Fibroblast of skin of scalp (primary cell): ENCODE measurements at regions not wholly inside any gene's neighbourhood (a gene's known extent, or its start where the extent isn't known, plus 50 kb on each side); places are given as distances from the start of the nearest gene placed in this dataset.
A peak's percentile ranks its signal among the peaks of the same experiment; 100 is the strongest.
"Not testable (repeated sequence)": the region's sequence is repeated elsewhere in the genome, so short reads cannot be mapped to it uniquely, and the experiment has no call there.

Source experiments
- DNase-seq: peaks from one replicate; pipeline ENCODE4 v3.0.0-alpha.2; 2013

GRCh38 chr14:85934886-85935254 is 404.9 kb downstream of the FLRT2 start:
- peak; percentile 50 for DNase-seq

DNA sequence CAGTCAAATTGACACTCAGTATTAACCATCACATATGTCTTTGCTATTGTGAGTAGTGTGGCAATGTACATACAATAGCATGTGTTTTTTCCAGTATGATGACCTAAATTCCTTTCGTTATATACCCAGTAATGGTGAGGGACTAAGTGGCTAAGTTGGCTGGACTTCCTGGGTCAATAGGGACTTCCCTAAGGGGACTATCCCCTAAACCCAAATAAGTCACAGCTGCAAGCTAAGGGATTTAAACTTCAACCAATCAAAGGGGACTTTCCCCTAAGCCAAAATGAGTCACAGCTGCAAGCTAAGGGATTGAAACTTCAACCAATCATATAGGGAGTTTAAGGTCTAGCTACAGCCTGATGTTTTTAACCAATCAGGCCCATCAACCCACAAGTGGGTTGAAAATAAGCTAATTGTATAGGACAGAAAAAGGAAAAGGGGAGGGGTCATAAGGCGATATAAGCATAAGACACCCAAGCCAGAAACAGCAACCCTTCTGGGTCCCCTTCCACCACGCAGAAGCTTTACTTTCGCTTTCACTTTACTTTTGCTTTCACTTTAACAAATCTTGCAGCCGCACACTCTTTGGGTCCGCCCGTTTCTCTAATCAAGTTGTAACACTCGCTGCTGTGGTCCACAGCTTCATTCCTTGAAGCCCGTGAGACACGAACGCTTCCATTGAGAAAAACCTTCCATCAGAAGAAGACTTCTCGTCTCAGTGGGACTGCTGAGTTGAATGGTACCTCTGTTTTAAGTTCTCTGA is 404.4 kb downstream of the FLRT2 start:
- peak; percentile 63 for DNase-seq

- DNase-seq, result no peak
Observed at GRCh38 chr14:85921241-85921640, 391.3 kb downstream of the FLRT2 start.

DNA sequence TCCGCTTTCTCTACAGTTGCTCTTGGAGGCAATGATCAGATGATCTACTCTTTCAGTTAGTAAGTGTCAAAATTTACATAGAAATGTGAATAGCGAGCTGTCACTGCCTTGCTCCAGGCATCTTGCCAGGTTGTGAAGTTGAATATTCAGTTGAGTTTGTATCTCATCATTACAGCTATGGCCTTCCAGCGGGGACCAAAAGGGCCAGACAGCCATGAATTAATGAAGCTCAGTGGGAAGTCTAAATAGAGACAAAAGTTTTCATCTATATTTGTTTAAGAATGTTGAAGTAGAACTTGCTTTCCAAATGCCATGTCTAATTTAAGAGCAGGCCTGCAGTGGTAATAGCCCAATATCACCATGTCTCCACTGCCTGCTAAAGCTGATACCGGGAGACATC is 387.8 kb downstream of the FLRT2 start:
- no peak for DNase-seq

- peak; percentile 49 for DNase-seq
Observed at GRCh38 chr14:85915711-85916110, 385.8 kb downstream of the FLRT2 start.

GRCh38 chr14:85912141-85912540 is 382.2 kb downstream of the FLRT2 start:
- no peak for DNase-seq

DNA sequence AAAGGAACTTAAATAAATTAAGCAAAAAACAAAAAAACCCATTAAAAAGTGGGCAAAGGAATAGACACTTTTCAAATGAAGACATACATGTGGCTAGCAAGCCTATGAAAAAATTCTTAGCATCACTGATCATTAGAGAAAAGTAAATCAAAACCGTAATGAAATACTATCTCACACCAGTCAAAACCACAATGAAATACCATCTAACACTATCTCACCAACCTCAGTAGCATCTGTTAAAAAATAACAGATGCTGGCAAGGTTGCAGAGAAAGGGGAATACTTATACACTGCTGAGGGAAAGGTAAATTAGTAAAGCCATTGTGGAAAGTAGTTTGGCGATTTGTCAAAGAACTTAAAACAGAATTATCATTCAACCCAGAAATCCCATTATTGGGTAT is 381.1 kb downstream of the FLRT2 start:
- no peak for DNase-seq

GRCh38 chr14:85909581-85909980 is 379.6 kb downstream of the FLRT2 start:
- peak; percentile 31 for DNase-seq

DNA sequence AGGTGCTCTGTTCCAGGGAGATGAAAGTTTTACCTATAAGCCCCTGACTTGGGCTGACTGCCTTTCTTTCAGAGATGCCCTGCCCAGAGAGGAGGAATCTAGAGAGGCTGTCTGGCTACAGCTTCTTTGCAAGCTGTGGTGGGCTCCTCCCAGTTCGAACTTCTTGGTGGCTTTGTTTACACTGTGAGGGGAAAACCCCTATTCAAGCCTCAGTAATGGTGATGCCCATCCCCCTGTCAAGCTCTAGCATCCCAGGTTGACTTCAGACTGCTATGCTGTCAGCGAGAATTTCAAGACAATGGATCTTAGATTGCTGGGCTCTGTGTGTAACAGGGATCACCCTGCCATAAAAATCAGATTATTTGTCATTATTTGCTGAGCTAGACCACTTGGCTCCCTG is 377.6 kb downstream of the FLRT2 start:
- no peak for DNase-seq

DNA sequence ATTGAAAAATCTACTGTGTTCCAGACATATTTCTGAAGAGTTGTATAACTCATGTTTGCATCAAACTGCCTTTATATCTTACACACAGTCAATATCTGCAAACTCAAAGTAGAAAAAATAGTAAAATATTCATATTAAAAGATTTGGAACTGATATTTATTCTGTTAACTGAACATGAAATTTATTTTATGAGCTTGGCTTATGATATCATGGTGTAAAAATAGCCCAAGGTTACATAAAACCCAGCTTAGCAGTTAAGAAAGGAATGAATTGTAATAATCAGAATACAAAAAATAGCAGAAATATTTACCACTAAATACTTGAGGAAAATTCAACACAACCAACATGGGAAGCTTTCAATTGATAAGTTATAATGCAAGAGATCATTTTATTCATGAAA is 367.9 kb downstream of the FLRT2 start:
- DNase-seq, result no peak

- no peak for DNase-seq
Observed at GRCh38 chr14:85895603-85896002, 365.7 kb downstream of the FLRT2 start.

DNA sequence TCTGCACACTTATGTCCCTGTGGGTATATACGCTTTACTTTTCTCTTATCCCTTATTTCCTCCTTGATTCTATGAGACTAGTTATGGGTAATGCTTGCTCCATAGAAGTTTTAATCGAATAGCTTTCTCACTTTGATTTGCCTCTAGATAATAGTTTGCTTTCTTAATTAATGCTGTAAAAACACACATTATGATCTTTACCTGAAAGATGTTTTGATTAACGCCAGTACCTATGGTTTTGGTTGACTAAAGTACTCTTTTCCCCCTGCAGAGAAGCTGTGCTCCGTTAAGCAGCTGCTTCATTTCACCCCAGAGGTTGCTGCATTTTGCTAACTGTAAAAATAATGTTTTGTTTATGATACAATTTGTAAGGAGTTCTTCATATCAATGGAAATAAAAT is 362.3 kb downstream of the FLRT2 start:
- DNase-seq, result no peak

DNA sequence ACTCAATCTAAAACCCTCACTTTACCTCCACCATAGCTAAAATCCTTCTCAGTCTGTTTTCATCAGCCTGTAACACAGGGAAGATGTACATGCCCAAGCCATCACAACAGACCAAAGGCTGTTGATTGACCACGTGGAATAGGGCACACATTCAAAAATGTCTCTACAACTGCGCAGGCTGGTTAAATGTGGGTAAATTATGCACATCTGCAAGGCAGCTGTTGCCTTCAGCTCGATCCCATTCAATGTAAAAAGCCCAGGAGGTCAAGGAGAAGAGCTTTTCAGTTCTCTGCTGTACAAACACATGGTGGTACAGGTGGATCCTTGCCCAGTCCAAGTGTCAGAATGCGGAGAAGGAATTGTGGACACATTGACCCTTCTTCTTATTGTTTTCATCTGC is 354.0 kb downstream of the FLRT2 start:
- no peak for DNase-seq

DNA sequence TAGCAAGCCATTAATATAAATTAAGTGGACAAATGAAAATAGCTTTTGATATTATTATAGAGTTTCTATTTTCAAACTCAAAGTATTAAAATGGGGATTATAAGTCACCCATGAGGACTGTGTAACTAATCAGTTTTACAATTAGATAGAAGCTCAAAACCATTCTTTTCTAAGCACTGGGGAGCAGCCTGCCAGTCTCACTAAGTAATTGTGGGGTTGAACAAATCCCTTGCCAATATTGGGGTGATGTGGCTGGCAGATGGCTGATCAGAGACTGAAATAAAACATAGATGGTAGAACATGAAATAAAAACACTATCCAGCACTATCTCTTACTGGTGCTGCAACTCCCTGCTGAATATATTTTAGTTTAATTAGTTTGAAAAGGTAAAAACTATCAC is 353.2 kb downstream of the FLRT2 start:
- DNase-seq, result no peak

DNA sequence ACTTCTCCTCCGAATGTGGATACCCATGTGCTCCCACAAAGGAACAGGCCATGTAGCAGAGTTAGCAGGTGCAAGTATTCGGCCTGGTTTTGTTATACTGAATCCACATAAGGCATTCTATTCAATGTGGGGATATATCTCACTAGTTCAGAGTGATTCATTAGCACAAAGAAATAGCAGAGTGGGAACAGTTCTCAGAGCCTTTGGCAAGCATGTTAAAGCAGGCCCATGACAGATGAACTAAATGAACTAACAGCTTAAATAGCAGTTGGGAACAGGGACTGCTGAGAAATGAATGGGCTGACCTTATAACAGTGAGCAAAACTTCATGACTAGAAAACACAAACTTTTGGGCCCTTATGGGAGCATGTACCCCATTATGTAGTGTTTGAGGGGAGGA is 352.0 kb downstream of the FLRT2 start:
- no peak for DNase-seq

- DNase-seq, result no peak
Observed at GRCh38 chr14:85878874-85879273, 348.9 kb downstream of the FLRT2 start.

DNA sequence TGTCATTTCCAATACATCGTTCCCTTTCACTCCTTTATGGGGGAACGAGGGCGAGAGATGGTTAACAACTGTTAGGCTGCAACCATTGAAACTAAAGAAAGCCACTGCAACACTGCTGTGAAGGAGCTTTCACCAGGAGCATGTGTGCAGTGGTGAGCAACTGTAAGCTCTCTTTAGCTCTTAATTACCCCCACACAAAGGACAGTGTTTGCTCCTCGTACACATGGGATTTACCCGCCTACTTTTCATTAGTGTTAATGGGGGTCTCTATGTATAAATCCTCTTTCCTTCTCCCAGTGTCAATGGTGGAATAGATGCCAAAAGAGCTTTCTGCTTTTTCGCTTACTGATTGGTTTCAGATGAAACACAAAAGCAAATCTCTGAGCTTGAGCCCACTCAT is 343.1 kb downstream of the FLRT2 start:
- DNase-seq, result no peak

- DNase-seq, result no peak
Observed at GRCh38 chr14:85867450-85867849, 337.5 kb downstream of the FLRT2 start.

DNA sequence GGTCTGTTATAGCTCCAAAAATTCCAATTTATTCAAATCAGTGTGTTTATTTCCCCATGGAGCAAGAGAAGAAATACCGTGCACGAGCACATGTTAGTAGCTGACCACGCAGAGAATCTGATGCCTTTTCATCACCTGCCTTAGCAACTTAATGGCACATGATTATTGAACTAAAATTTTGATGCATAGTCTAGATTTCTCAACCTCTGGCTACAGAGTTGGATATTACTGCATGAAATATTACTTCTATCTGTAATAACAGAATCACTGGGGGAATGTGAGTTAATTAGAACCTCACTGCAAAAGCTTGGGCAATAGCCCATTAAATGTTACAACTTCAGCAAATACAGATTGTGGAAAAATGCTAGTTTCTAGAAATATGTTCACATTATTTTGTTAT is 335.8 kb downstream of the FLRT2 start:
- DNase-seq, result no peak

DNA sequence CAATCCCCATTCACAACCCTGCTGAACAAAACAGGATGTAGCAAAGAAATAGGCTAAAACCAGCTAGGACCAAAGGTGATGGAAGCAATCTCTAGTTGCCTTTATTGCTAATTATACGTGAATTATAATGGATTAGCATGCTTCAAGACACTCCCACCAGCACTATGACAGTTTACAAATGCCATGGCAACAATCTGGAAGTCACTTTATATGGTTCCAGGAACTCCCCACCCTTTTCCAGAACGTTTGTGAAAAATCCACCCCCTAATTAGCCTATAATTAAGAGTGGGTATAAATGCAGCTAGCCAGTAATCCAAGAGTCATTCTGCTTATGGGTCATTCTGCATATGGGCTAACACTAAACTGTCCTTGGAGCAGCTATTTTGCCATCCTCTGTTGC is 328.7 kb downstream of the FLRT2 start:
- DNase-seq, result no peak

GRCh38 chr14:85856430-85856829 is 326.5 kb downstream of the FLRT2 start:
- no peak for DNase-seq

DNA sequence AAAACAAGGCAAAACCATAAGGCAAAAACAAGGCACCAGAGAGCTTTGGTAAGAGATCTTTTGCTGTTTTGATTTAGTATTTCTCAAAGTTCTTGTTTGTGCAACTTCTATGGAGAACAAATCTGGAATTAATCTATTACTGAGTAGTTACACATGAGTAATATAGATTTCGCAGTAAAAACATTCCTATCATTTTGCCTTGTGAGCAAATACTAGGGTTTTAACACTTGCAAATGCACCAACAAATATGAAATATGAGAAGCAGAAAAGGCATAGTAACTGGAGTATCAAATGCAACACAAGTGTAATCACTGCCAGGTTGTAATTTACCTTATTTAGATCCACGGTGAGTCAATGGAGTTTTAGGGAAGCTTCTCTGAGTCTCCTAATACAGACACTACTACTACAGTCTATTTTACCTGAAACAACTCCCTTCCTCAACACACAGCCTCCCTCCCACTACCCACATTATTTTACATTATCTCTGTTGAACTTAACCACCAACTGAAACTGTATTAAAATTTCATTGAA is 324.1 kb downstream of the FLRT2 start:
- DNase-seq, result peak; percentile 83

- peak; percentile 41 for DNase-seq
Observed at GRCh38 chr14:85852906-85853305, 323.0 kb downstream of the FLRT2 start.

DNA sequence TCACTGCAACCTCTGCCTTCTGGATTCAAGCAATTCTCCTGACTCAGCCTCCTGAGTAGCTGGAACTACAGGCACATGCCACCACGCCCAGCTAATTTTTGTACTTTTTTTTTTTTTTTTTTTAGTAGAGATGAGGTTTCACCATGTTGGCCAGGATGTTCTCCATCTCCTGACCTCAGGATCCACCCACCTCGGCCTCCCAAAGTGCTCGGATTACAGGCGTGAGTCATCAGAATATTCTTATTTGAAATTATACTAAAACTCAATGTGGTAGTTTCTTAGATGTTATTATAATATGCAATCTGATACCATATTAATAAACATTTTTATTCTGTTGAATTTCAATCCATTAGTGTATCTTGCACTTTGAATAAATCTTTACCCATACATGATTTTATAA is 322.2 kb downstream of the FLRT2 start:
- DNase-seq, result peak; percentile 44

GRCh38 chr14:85830549-85830948 is 300.6 kb downstream of the FLRT2 start:
- not testable (repeated sequence) for DNase-seq
